Fibroblast of skin of scalp (primary cell): ENCODE measurements at regions not wholly inside any gene's neighbourhood (a gene's known extent, or its start where the extent isn't known, plus 50 kb on each side); places are given as distances from the start of the nearest gene placed in this dataset.

Experiments
- DNase-seq: peaks from one replicate; pipeline ENCODE4 v3.0.0-alpha.2; 2013

DNA sequence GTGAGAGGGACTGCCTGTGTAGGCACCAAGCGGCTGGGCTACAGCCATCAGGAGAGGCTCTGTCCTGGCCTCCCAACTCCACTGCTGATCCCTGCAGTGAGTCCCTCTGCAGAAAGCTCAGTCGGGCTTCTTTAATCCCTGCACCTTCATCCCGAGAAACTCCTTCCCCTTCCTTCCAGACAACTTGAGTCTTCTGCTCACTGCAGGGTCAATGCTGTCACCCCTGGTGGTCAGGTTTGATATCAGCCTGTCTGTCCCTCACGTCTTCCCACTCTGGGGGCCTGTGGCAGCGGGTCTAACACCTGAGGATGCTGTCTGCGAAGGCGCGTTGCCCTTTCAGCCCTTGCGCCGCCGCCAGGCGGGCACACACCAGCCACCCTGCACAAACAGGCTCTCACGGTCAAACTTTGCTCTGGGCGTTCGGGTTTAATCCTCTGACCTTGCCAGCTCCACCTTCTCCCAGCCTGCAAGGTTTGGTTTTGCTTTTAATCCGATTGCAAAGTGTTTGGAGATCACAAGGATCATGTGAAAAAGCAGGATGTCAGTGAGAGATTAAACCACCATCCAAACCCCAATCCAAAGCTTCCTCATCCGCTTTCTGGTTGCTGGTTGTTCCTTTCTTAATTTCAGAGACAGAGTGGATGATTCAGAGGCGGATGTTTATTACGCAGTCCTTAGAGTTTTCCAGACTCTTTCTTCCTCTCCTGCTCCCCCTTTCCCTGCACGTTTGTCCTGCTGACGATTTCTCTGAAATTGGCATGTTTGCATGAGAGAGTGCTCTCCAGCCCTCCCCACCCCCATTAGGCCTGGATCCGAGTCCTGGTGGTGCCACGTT, 74.8 kb upstream of the SLC34A2 start:
- DNase-seq: no peak

DNA sequence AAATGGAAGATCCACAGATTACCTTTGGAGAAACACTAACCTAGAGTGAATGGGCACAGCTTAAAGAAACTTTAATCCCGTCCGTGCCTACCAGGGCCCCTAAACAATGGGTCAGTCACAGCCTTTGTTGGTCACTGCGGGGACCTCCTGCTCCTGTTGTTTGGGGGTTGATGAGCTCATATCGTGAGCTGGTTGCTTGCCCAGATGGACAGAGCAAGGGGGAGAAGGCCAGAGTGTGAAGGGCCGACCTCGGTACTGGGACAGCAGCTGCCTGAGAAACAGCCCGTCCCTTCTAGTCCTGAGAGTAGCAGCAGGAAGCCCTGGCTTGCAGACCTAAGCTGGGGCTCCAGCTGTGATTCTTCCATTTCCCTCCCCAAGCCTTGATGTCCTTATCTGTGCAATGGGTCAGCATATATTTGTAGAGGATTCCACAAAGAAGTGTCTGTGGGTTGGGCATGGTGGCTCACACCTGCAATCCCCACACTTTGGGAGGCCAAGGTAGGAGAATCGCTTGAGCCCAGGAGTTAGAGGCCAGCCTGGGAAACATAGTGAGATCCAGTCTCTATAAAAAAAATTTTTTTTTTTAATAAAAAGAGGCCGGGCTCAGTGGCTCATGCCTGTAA, 69.6 kb upstream of the SLC34A2 start:
- DNase-seq: no peak

DNA sequence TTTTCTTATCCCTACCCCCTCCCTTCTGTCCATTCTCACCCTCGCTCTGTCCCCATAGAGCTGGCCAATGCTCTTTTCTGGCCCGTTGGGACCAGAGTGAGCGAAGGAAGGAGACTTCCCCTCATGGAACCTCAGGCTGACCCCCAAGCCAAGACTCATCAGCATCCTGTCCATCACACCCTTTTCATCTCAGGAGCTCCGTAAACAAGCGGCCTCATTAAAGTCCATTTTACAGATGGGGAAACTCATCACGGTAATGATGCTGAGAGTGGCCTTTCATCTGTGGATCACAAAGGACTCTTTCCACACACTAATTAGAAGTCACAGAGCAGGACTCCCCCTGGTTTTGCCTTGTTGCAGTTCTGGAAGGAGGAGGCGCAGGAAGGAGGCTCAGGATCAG, 67.4 kb upstream of the SLC34A2 start:
- no peak for DNase-seq

DNA sequence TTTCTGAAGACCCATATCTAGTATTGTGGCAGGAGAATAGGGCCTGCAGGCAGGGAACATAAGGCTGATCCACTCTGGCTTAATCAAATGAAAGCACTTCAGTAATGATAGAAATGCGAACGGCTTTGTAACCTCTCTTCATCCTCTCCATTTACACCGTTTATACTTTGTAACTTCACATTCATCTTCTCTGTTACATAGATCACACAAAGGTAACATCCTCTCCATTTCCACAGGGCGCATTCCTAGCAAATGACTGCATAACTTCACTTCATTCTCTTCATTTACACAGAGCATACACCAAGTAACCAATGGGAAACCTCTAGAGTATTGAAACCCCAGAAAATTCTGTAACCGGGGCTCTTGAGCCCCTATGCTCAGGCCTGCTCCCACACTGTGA, 65.5 kb upstream of the SLC34A2 start:
- no peak for DNase-seq

DNA sequence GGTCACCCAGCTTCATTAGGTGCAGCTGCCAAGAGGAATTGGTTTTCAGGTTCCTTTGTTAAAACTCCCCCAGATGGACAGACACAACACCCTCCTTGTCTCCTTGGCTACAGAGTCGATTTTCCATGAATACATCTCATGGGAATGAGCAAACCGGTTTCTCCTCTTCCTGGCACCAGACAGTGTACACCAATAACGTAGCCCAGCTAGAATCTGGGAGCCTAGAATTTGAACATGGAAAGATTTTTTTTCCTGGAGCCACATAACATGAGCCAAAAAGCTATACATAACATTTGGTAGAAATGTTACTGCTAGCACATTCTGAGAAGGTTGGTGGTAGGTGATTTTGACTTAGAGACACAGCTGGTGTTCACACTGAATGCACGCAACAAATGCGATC, 62.9 kb upstream of the SLC34A2 start:
- no peak for DNase-seq
